Neural cell (in vitro differentiated cells): ENCODE measurements at regions not wholly inside any gene's neighbourhood (a gene's known extent, or its start where the extent isn't known, plus 50 kb on each side); places are given as distances from the start of the nearest gene placed in this dataset.

ENCODE experiments used
- CTCF ChIP-seq: fragments of 450-650 bp; IDR thresholded peaks from 2 replicates; pipeline ENCODE4 v1.5.1; 2014; ENCODE audit warnings: antibody characterized with exemption, mild to moderate bottlenecking, moderate library complexity; ENCODE audit not compliant: poor library complexity, severe bottlenecking
- EZH2 ChIP-seq: fragments of 200-600, 300-800 bp; shearing (Covaris generic), sonication (generic); IDR thresholded peaks from 2 replicates; pipeline ENCODE4 v1.6.1; 2014; ENCODE audit warnings: antibody characterized with exemption, low read length, borderline replicate concordance, mild to moderate bottlenecking; ENCODE audit not compliant: insufficient read depth, poor library complexity, severe bottlenecking
- RAD21 ChIP-seq: fragments of 450-650 bp; conservative IDR thresholded peaks from 2 replicates; pipeline ENCODE4 v1.6.1; 2014; ENCODE audit warnings: antibody characterized with exemption, mild to moderate bottlenecking, moderate library complexity
- SMC3 ChIP-seq: fragments of 450-650 bp; conservative IDR thresholded peaks from 2 replicates; pipeline ENCODE4 v1.6.1; 2014; ENCODE audit warnings: antibody characterized with exemption, mild to moderate bottlenecking, moderate library complexity; ENCODE audit not compliant: poor library complexity

GRCh38 chr7:66467887-66468286 is 160.8 kb upstream of the KCTD7 start:
- TF ChIP-seq EZH2 (no peak), SMC3 (no peak), CTCF (no peak), RAD21 (no peak)
